Stomach (tissue), 4 donors: ENCODE measurements at regions not wholly inside any gene's neighbourhood (a gene's known extent, or its start where the extent isn't known, plus 50 kb on each side); places are given as distances from the start of the nearest gene placed in this dataset.
"Not testable (repeated sequence)": the region's sequence is repeated elsewhere in the genome, so short reads cannot be mapped to it uniquely, and the experiment has no call there.

ENCODE experiments used
- CTCF ChIP-seq, 7 experiments: fragments of 450-650 bp in 4 of 7; fragments of 200-600 bp in 3 of 7; sonication (generic) in 3 of 7; IDR thresholded peaks; one replicate each; pipeline ENCODE4 v1.5.1; 2016 to 2019; ENCODE audit warnings: antibody characterized with exemption in 7 of 7, control low read depth in 2 of 7, mild to moderate bottlenecking in 1 of 7
- EP300 ChIP-seq: sonication (generic); formaldehyde crosslinking; IDR thresholded peaks from one replicate; pipeline ENCODE4 v1.6.1; 2017; ENCODE audit warnings: antibody characterized with exemption
- POLR2A ChIP-seq, 4 donors: fragments of 450-650 bp; IDR thresholded peaks; one replicate each; pipeline ENCODE4 v1.6.1; 2016; ENCODE audit warnings: antibody characterized with exemption in 4 of 4, control low read depth in 2 of 4, mild to moderate bottlenecking in 1 of 4, moderate library complexity in 1 of 4
- POLR2AphosphoS5 ChIP-seq, 3 donors: sonication (generic); formaldehyde crosslinking; IDR thresholded peaks; one replicate each; pipeline ENCODE4 v1.6.1; 2016; ENCODE audit warnings: antibody characterized with exemption in 3 of 3

- not testable (repeated sequence) for TF ChIP-seq CTCF (IDR thresholded peaks at IDR 0.05); POLR2AphosphoS5 (IDR thresholded peaks at IDR 0.05); EP300; POLR2A (IDR thresholded peaks at IDR 0.05)
Measured at GRCh38 chr10:47582051-47582450, 58.6 kb upstream of the AGAP9 start.
